GM21529 (cell line): ENCODE measurements at regions not wholly inside any gene's neighbourhood (a gene's known extent, or its start where the extent isn't known, plus 50 kb on each side); places are given as distances from the start of the nearest gene placed in this dataset.
"Not testable (repeated sequence)": the region's sequence is repeated elsewhere in the genome, so short reads cannot be mapped to it uniquely, and the experiment has no call there.

Experiments
- ATAC-seq: cut with Tn5 transposase; IDR thresholded peaks from one replicate; pipeline ENCODE4 v1.9.1; 2021; ENCODE audit not compliant: unreplicated experiment

- no peak for ATAC-seq
These were observed 53.4 kb downstream of the OR2K2 start for GRCh38 chr9:111276431-111277128.

GRCh38 chr9:111274737-111275136 lies 55.3 kb downstream of the OR2K2 start:
- no peak for ATAC-seq

- no peak for ATAC-seq
These were observed 57.4 kb downstream of the OR2K2 start for GRCh38 chr9:111272581-111272980.

- ATAC-seq, result no peak
These were observed 58.4 kb downstream of the OR2K2 start for GRCh38 chr9:111271481-111272080.

- no peak for ATAC-seq
These were observed 59.0 kb downstream of the OR2K2 start for GRCh38 chr9:111271047-111271446.

GRCh38 chr9:111266024-111266423 lies 64.0 kb downstream of the OR2K2 start:
- not testable (repeated sequence) for ATAC-seq

- ATAC-seq, result no peak
These were observed 66.9 kb downstream of the OR2K2 start for GRCh38 chr9:111263116-111263515.

- no peak for ATAC-seq
These were observed 71.2 kb downstream of the OR2K2 start for GRCh38 chr9:111258875-111259271.

- ATAC-seq, result no peak
These were observed 71.7 kb downstream of the OR2K2 start for GRCh38 chr9:111258209-111258874.

GRCh38 chr9:111253742-111254437 lies 76.1 kb downstream of the OR2K2 start:
- no peak for ATAC-seq

GRCh38 chr9:111250875-111251842 lies 78.9 kb downstream of the OR2K2 start:
- ATAC-seq, result no peak

- no peak for ATAC-seq
These were observed 92.6 kb downstream of the OR2K2 start for GRCh38 chr9:111237447-111237846.

- no peak for ATAC-seq
These were observed 93.7 kb downstream of the OR2K2 start for GRCh38 chr9:111236332-111236731.

- no peak for ATAC-seq
These were observed 96.1 kb downstream of the OR2K2 start for GRCh38 chr9:111233963-111234362.

- ATAC-seq, result no peak
These were observed 96.8 kb downstream of the OR2K2 start for GRCh38 chr9:111232997-111233790.

GRCh38 chr9:111231801-111232580 lies 98.0 kb downstream of the OR2K2 start:
- no peak for ATAC-seq

- ATAC-seq, result no peak
These were observed 107.3 kb downstream of the OR2K2 start for GRCh38 chr9:111222757-111223156.

- ATAC-seq, result no peak
These were observed 117.2 kb downstream of the OR2K2 start for GRCh38 chr9:111212874-111213273.

- ATAC-seq, result no peak
These were observed 131.1 kb downstream of the OR2K2 start for GRCh38 chr9:111198936-111199335.
